PC-9 (cell line): ENCODE measurements at regions not wholly inside any gene's neighbourhood (a gene's known extent, or its start where the extent isn't known, plus 50 kb on each side); places are given as distances from the start of the nearest gene placed in this dataset.

ENCODE experiments used
- BruUV-seq: library from RNA; stranded (reverse); fragments of 400-500 nt; replicated peaks from 2 replicates; lab custom pipeline; 2021; lab: Mats Ljungman, UMichigan
- CTCF ChIA-PET: fragments of 300-600 bp; sonication (Branson Sonifier 250); formaldehyde crosslinking; loops from one replicate; lab custom pipeline; 2022; ENCODE audit warnings: antibody characterized with exemption; lab: Charles Lee
- POLR2A ChIA-PET: fragments of 300-600 bp; sonication (Branson Sonifier 250); formaldehyde crosslinking; loops from one replicate; lab custom pipeline; 2022; ENCODE audit warnings: antibody characterized with exemption; ENCODE audit not compliant: unreplicated experiment; lab: Charles Lee
- DNase-seq, 2 experiments: peaks; one replicate each; pipeline versions ENCODE4 v3.0.0 to v3.0.0-alpha.2; 2015 to 2022; ENCODE audit warnings: mixed read lengths in 1 of 2
- H2AFZ ChIP-seq: fragments of 200-600 bp; sonication (generic); 2 replicates; pipeline ENCODE4 v1.8.1; 2017; ENCODE audit warnings: antibody characterized with exemption
- H3F3A ChIP-seq: fragments of 200-600 bp; sonication (generic); 2 replicates; pipeline ENCODE4 v1.8.1; 2017; ENCODE audit warnings: antibody characterized with exemption, mild to moderate bottlenecking, low read depth; ENCODE audit not compliant: insufficient read depth
- H3K27ac ChIP-seq: fragments of 200-600 bp; sonication (generic); 2 replicates; pipeline ENCODE4 v1.6.1; 2016; ENCODE audit warnings: mixed run types
- H3K27me3 ChIP-seq: fragments of 200-600 bp; sonication (generic); 2 replicates; pipeline ENCODE4 v1.6.1; 2016; ENCODE audit warnings: low read depth, mixed run types; ENCODE audit not compliant: insufficient read depth
- H3K36me3 ChIP-seq: fragments of 200-600 bp; sonication (generic); 2 replicates; pipeline ENCODE4 v1.6.1; 2016; ENCODE audit warnings: low read depth, mixed run types
- H3K4me1 ChIP-seq: fragments of 200-600 bp; sonication (generic); replicated peaks from 2 replicates; pipeline ENCODE4 v1.6.1; 2016; ENCODE audit warnings: mixed run types; ENCODE audit not compliant: insufficient read depth
- H3K4me2 ChIP-seq: fragments of 200-600 bp; sonication (generic); 2 replicates; pipeline ENCODE4 v1.6.1; 2017; ENCODE audit warnings: mixed run types
- H3K4me3 ChIP-seq: fragments of 200-600 bp; sonication (generic); 2 replicates; pipeline ENCODE4 v1.6.1; 2016; ENCODE audit warnings: mixed run types
- H3K79me2 ChIP-seq: fragments of 200-600 bp; sonication (generic); 2 replicates; pipeline ENCODE4 v1.6.1; 2017; ENCODE audit warnings: low read depth, mixed run types
- H3K9me2 ChIP-seq: fragments of 200-600 bp; sonication (generic); 2 replicates; pipeline ENCODE4 v1.8.1; 2017; ENCODE audit warnings: mild to moderate bottlenecking; ENCODE audit not compliant: insufficient read depth
- H3K9me3 ChIP-seq: fragments of 200-600 bp; sonication (generic); 2 replicates; pipeline ENCODE4 v1.8.1; 2016; ENCODE audit warnings: low read depth; ENCODE audit not compliant: insufficient read depth
- H4K20me1 ChIP-seq: fragments of 200-600 bp; sonication (generic); 2 replicates; pipeline ENCODE4 v1.8.1; 2017; ENCODE audit not compliant: insufficient read depth
- CTCF ChIP-seq: fragments of 200-600 bp; sonication (generic); conservative IDR thresholded peaks from 2 replicates; pipeline ENCODE4 v1.6.1; 2017; ENCODE audit warnings: mixed run types, antibody characterized with exemption, mild to moderate bottlenecking, moderate library complexity
- EZH2 ChIP-seq: fragments of 200-600 bp; sonication (generic); IDR thresholded peaks from 2 replicates; pipeline ENCODE4 v1.8.0; 2017; ENCODE audit warnings: antibody characterized with exemption, low read depth
- intact Hi-C: fragments of 100-400 bp; cut with micrococcal nuclease; formaldehyde crosslinking; loops from one replicate; pipeline ENCODE4 v1.10.0; 2022; ENCODE audit not compliant: unreplicated experiment

- intact Hi-C loops = no loop called here
- CTCF ChIA-PET = no interaction called here
- BruUV-seq = no TSS peak
These were observed 381.6 kb upstream of the ID2 start for GRCh38 chr2:8300216-8300615.

DNA sequence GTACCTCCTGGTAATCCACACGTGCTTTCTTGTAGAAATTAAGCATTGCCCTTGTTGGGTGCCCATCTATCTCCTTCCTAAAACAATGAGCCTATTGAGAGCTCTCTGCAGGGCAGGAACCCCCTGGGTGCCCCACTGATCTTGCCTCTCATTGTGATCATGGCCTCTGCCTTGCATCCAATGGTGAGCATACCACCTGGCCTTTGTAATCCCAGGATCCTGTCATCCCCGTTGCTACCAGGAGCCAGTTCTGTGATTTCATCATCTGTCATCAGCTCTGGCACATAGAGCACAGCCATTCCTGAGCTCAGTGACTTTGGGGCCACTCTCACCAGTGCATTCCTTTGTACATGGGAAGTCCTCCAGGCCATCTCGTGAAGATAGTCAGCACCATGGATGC, 381.0 kb upstream of the ID2 start:
- BruUV-seq = no TSS peak
- Histone ChIP-seq H3K4me3 (no peak overlapping the region), H3K4me2 (no peak overlapping the region), H3K4me1 (no peaks in the 10 kb centered on the region), H3K27ac (no peak overlapping the region), H3K27me3 (peaks cover 34% of the 10 kb centered on the region), H4K20me1 (no peaks in the 10 kb centered on the region; the same call in 1 of the 2 replicates), H3K9me3 (no peaks in the 10 kb centered on the region), H3K79me2 (no peaks in the 10 kb centered on the region), H2AFZ (no peak overlapping the region), H3F3A (no peaks in the 10 kb centered on the region), H3K36me3 (no peaks in the 10 kb centered on the region), H3K9me2 (0 out of 2 replicates have a peak, but pooled peaks cover 3% of the 10 kb centered on the region)
- POLR2A ChIA-PET = no interaction called here
- CTCF ChIA-PET = no interaction called here
- no peak for TF ChIP-seq CTCF
- no peak for TF ChIP-seq EZH2
- intact Hi-C loops = no loop called here
- DNase-seq = no peak

More at GRCh38 chr2:8300216-8300615, 381.6 kb upstream of the ID2 start:
- Histone ChIP-seq H3K9me2 (0 out of 2 replicates have a peak, but pooled peaks cover 4% of the 10 kb centered on the region), H3K27ac (no peak overlapping the region), H3K4me1 (no peaks in the 10 kb centered on the region), H4K20me1 (peaks cover under 1% of the 10 kb centered on the region; the same call in 1 of the 2 replicates), H3F3A (no peaks in the 10 kb centered on the region), H3K79me2 (no peaks in the 10 kb centered on the region), H3K36me3 (no peaks in the 10 kb centered on the region), H3K4me3 (no peak overlapping the region), H3K27me3 (peaks cover 27% of the 10 kb centered on the region), H3K9me3 (no peaks in the 10 kb centered on the region), H2AFZ (no peak overlapping the region), H3K4me2 (no peak overlapping the region)
- no peak for DNase-seq
- POLR2A ChIA-PET = no interaction called here
- TF ChIP-seq CTCF = no peak
- TF ChIP-seq EZH2 = no peak

DNA sequence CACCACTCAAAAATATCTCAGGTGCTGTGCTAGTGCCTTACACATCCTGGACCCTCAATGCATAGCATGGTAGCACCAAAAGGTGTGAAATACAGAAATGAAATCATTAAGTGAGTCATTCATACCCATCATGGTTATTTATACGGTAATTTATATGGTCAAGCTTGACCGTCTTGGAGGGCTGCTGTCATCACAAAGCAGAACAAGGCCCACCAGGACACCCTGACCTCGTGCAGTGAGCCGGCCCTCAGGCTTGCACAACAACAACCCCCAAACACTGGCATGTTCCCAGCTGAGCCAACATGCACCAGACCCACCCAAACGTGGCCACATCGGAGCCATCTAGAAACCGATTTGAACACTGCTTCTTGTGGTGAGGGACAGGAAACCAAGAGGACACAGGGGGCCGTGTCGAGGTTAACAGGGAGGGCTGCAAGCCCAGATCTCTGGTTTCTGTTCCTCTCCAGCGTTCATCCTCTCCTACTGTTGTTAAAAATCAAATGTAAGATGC, 378.5 kb upstream of the ID2 start:
- no peaks in the 10 kb centered on the region for H3K4me1 ChIP-seq
- no peak overlapping the region for H3K4me2 ChIP-seq
- no peaks in the 10 kb centered on the region; the same call in 1 of the 2 replicates for H4K20me1 ChIP-seq
- peaks cover 51% of the 10 kb centered on the region for H3K27me3 ChIP-seq
- intact Hi-C loops = no loop called here
- H3K27ac ChIP-seq = no peak overlapping the region
- no peak overlapping the region for H3K4me3 ChIP-seq
- H2AFZ ChIP-seq = no peak overlapping the region
- H3K9me3 ChIP-seq = no peaks in the 10 kb centered on the region
- no peaks in the 10 kb centered on the region for H3K36me3 ChIP-seq
- no peaks in the 10 kb centered on the region for H3K9me2 ChIP-seq
- POLR2A ChIA-PET = no interaction called here
- H3K79me2 ChIP-seq = no peaks in the 10 kb centered on the region
- no peaks in the 10 kb centered on the region for H3F3A ChIP-seq
- DNase-seq = no peak
- CTCF ChIA-PET = no interaction called here
- BruUV-seq = no TSS peak
- no peak for TF ChIP-seq CTCF
- no peak for TF ChIP-seq EZH2
